Neural progenitor cell (in vitro differentiated cells): ENCODE measurements at regions not wholly inside any gene's neighbourhood (a gene's known extent, or its start where the extent isn't known, plus 50 kb on each side); places are given as distances from the start of the nearest gene placed in this dataset.

ENCODE experiments used
- DNase-seq: peaks from one replicate; pipeline ENCODE4 v3.0.0-alpha.2; 2016; ENCODE audit warnings: low spot score
- H2AFZ ChIP-seq: fragments of 200-600 bp; sonication (generic); replicated peaks from 2 replicates; pipeline ENCODE4 v1.6.1; 2016; ENCODE audit warnings: antibody characterized with exemption
- H3F3A ChIP-seq: fragments of 200-600 bp; sonication (generic); 2 replicates; pipeline ENCODE4 v1.6.1; 2016; ENCODE audit warnings: antibody characterized with exemption, low read depth
- H3K27ac ChIP-seq: fragments of 200-600 bp; sonication (generic); 2 replicates; pipeline ENCODE4 v1.5.1; 2016; ENCODE audit warnings: mild to moderate bottlenecking
- H3K27me3 ChIP-seq: fragments of 200-600 bp; sonication (generic); 2 replicates; pipeline ENCODE4 v1.6.1; 2016; ENCODE audit warnings: mild to moderate bottlenecking, moderate library complexity
- H3K36me3 ChIP-seq: fragments of 200-600 bp; sonication (generic); 2 replicates; pipeline ENCODE4 v1.5.1; 2016
- H3K4me1 ChIP-seq: fragments of 200-600 bp; sonication (generic); 2 replicates; pipeline ENCODE4 v1.6.1; 2016; ENCODE audit warnings: mixed run types
- H3K4me2 ChIP-seq: fragments of 200-600 bp; sonication (generic); 2 replicates; pipeline ENCODE4 v1.6.1; 2016
- H3K4me3 ChIP-seq: fragments of 200-600 bp; sonication (generic); 2 replicates; pipeline ENCODE4 v1.5.1; 2016
- H3K79me2 ChIP-seq: fragments of 200-600 bp; sonication (generic); 2 replicates; pipeline ENCODE4 v1.6.1; 2016; ENCODE audit warnings: low read depth
- H3K9ac ChIP-seq: fragments of 200-600 bp; sonication (generic); 2 replicates; pipeline ENCODE4 v1.6.1; 2016
- H3K9me3 ChIP-seq: fragments of 200-600 bp; sonication (generic); 2 replicates; pipeline ENCODE4 v1.5.1; 2016; ENCODE audit warnings: low read depth
- H4K20me1 ChIP-seq: fragments of 200-600 bp; sonication (generic); 2 replicates; pipeline ENCODE4 v1.6.1; 2016; ENCODE audit warnings: low read depth
- H3K27ac Mint-ChIP-seq: 3 replicates; pipeline ENCODE4 v1.8.0; 2021; ENCODE audit warnings: mixed read lengths
- H3K27me3 Mint-ChIP-seq: 2 replicates; pipeline ENCODE4 v1.8.0; 2022; ENCODE audit warnings: low read depth, mild to moderate bottlenecking, inconsistent platforms, moderate library complexity, mixed read lengths; ENCODE audit not compliant: insufficient read depth
- H3K36me3 Mint-ChIP-seq: 3 replicates; pipeline ENCODE4 v1.8.0; 2021; ENCODE audit warnings: mixed read lengths
- H3K4me1 Mint-ChIP-seq: 3 replicates; pipeline ENCODE4 v1.8.0; 2021; ENCODE audit warnings: mixed read lengths
- H3K4me3 Mint-ChIP-seq: 3 replicates; pipeline ENCODE4 v1.8.0; 2021; ENCODE audit warnings: mild to moderate bottlenecking, moderate library complexity, mixed read lengths
- H3K9me3 Mint-ChIP-seq: 3 replicates; pipeline ENCODE4 v1.8.0; 2020; ENCODE audit warnings: mixed read lengths
- EZH2 ChIP-seq: fragments of 200-600 bp; sonication (generic); IDR thresholded peaks from 2 replicates; pipeline ENCODE4 v1.6.1; 2017; ENCODE audit warnings: antibody characterized with exemption, mild to moderate bottlenecking, moderate library complexity
- EZH2phosphoT487 ChIP-seq: fragments of 200-600 bp; sonication (generic); IDR thresholded peaks from 2 replicates; pipeline ENCODE4 v1.6.1; 2017; ENCODE audit warnings: antibody characterized with exemption
- TF ChIP-seq, protein P1 (sequence below): fragments of 200-600 bp; sonication (generic); IDR thresholded peaks from 2 replicates; pipeline ENCODE4 v1.5.1; 2017; ENCODE audit warnings: antibody characterized with exemption, mild to moderate bottlenecking

DNA sequence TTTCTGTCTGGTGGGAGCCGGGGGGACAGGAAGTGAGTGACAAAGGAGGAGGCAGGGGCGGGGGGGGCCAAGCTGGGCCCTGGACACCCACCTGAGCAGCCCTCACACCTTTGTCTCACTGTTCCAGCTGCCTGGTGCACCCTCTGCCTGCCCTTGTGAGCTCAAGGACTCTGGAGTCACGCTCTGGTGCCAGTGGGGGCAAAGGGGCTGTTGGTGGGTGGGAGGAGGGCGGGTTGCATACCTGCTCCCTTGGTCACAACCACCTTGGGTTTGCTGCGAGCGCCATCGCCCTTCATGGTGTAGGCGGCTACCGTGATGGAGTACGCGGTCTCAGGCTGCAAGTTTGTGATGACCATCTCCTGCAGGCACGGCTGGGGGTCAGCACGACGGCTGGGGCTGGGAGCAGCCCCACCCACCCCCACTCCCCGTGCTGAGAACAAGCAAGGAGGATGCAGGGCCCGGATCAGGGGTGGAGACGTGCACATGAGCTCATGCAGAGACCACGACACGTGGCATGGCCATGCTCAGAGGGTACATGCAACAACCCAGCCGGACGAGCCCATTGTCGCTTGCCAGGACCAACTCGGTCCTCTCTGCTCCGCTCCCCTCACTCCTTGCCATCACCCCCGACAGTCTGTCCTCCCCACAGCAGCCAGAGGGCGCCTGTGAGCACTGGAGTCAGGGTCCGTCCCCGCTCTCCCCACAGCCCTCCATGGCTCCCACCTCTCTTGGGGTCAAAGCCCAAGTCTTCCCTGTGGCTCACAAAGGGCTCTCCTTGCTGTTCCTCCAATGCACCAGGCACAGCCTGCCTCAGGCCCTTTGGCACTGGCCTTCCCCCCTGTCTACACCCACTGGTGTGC, 114.9 kb downstream of the PTPRS start:
- Histone ChIP-seq H3K4me2 (no peak overlapping the region), H3K27me3 (no peaks in the 10 kb centered on the region), H2AFZ (no peak overlapping the region), H4K20me1 (no peaks in the 10 kb centered on the region), H3F3A (no peaks in the 10 kb centered on the region), H3K4me1 (no peaks in the 10 kb centered on the region), H3K36me3 (no peaks in the 10 kb centered on the region), H3K27ac (no peak overlapping the region), H3K9ac (no peak overlapping the region), H3K4me3 (no peak overlapping the region), H3K9me3 (no peaks in the 10 kb centered on the region), H3K79me2 (no peaks in the 10 kb centered on the region)
- Mint-ChIP-seq H3K27ac (no peak overlapping the region), H3K36me3 (peaks cover 39% of the 10 kb centered on the region), H3K4me3 (no peak overlapping the region), H3K4me1 (no peaks in the 10 kb centered on the region), H3K9me3 (no peaks in the 10 kb centered on the region), H3K27me3 (peaks cover 13% of the 10 kb centered on the region)
- peak; percentile 39 for DNase-seq
- TF ChIP-seq EZH2 (no peak), EZH2phosphoT487 (no peak)
- TF ChIP-seq, protein P1, sequence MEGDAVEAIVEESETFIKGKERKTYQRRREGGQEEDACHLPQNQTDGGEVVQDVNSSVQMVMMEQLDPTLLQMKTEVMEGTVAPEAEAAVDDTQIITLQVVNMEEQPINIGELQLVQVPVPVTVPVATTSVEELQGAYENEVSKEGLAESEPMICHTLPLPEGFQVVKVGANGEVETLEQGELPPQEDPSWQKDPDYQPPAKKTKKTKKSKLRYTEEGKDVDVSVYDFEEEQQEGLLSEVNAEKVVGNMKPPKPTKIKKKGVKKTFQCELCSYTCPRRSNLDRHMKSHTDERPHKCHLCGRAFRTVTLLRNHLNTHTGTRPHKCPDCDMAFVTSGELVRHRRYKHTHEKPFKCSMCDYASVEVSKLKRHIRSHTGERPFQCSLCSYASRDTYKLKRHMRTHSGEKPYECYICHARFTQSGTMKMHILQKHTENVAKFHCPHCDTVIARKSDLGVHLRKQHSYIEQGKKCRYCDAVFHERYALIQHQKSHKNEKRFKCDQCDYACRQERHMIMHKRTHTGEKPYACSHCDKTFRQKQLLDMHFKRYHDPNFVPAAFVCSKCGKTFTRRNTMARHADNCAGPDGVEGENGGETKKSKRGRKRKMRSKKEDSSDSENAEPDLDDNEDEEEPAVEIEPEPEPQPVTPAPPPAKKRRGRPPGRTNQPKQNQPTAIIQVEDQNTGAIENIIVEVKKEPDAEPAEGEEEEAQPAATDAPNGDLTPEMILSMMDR: peak; percentile 55

GRCh38 chr19:5224480-5224879, 116.1 kb downstream of the PTPRS start:
- Histone ChIP-seq H4K20me1 (no peaks in the 10 kb centered on the region), H3K4me2 (no peak overlapping the region), H3F3A (no peaks in the 10 kb centered on the region), H2AFZ (no peak overlapping the region), H3K27me3 (no peaks in the 10 kb centered on the region), H3K9ac (no peak overlapping the region), H3K36me3 (no peaks in the 10 kb centered on the region), H3K27ac (no peak overlapping the region), H3K4me3 (no peak overlapping the region), H3K4me1 (no peaks in the 10 kb centered on the region), H3K79me2 (no peaks in the 10 kb centered on the region), H3K9me3 (no peaks in the 10 kb centered on the region)
- Mint-ChIP-seq H3K36me3 (peaks cover 45% of the 10 kb centered on the region), H3K4me1 (no peaks in the 10 kb centered on the region), H3K27ac (peak overlapping the region; percentile 11), H3K27me3 (peaks cover 13% of the 10 kb centered on the region), H3K4me3 (peak overlapping the region; percentile 30), H3K9me3 (no peaks in the 10 kb centered on the region)
- no peak for DNase-seq
- TF ChIP-seq EZH2 (no peak), EZH2phosphoT487 (no peak)
- TF ChIP-seq, protein P1: no peak

DNA sequence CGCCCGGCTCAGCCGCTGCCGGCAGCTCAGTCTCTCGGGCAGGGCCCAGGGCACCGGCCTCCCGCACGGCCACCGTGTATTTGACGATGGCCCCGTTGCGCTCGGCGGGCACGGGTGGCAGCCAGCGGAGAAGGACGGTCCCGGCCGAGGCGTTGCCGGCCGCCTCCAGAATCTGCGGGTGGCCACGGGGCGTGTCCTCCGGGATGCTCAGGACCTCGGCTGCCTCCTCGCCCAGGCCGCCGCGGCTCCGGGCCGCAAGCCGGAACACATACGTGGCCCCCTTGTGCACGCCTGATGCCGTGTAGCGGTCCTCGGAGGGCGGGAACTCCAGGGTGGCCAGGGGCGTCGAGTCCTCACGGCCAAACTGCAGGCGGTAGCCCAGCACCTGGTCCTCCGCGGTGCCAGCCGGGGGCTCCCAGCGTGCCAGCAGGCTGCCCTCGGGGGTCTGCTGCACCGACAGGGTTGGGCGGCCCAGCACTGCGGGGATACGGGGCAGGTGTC, 117.7 kb downstream of the PTPRS start:
- peaks cover 11% of the 10 kb centered on the region for H3K27me3 Mint-ChIP-seq
- Histone ChIP-seq H3K79me2 (no peaks in the 10 kb centered on the region), H3K27ac (no peak overlapping the region), H3K4me3 (no peak overlapping the region), H3K9ac (no peak overlapping the region), H3K9me3 (no peaks in the 10 kb centered on the region), H3K4me2 (no peak overlapping the region), H3K36me3 (no peaks in the 10 kb centered on the region), H3K4me1 (no peaks in the 10 kb centered on the region), H4K20me1 (no peaks in the 10 kb centered on the region), H2AFZ (no peak overlapping the region), H3K27me3 (no peaks in the 10 kb centered on the region), H3F3A (no peaks in the 10 kb centered on the region)
- H3K36me3 Mint-ChIP-seq: peaks cover 54% of the 10 kb centered on the region
- no peaks in the 10 kb centered on the region for H3K9me3 Mint-ChIP-seq
- no peak overlapping the region for H3K4me3 Mint-ChIP-seq
- no peak for DNase-seq
- no peak for TF ChIP-seq EZH2
- no peak for TF ChIP-seq EZH2phosphoT487
- TF ChIP-seq, protein P1: no peak
- H3K27ac Mint-ChIP-seq: no peak overlapping the region
- no peaks in the 10 kb centered on the region for H3K4me1 Mint-ChIP-seq
